ENCODE measurements at regions not wholly inside any gene's neighbourhood (a gene's known extent, or its start where the extent isn't known, plus 50 kb on each side); places are given as distances from the start of the nearest gene placed in this dataset.
"Not testable (repeated sequence)": the region's sequence is repeated elsewhere in the genome, so short reads cannot be mapped to it uniquely, and the experiment has no call there.

GRCh38 chr5:122620768-122621167, 154.1 kb upstream of the SNX2 start:
- DNase-seq; H3K4me3 Mint-ChIP-seq (ENCODE audit: low read depth, unreplicated experiment); H3K36me3 Mint-ChIP-seq (ENCODE audit: insufficient read depth, unreplicated experiment); BruUV-seq (replicated peaks); H3K9me3 Mint-ChIP-seq (ENCODE audit: low read depth, unreplicated experiment); H3K27me3 Mint-ChIP-seq (ENCODE audit: unreplicated experiment); H3K27ac Mint-ChIP-seq (ENCODE audit: unreplicated experiment); H3K4me1 Mint-ChIP-seq (ENCODE audit: low read depth, unreplicated experiment); intact Hi-C loops (cut with micrococcal nuclease; ENCODE audit: unreplicated experiment): not testable (repeated sequence)
- CTCF ChIA-PET: interaction anchor here (0.7 kb wide), 1 partner anchor 14 kb away, joined by 3 read pairs; no protein-coding TSS in a partner anchor

GRCh38 chr5:122628714-122629113, 146.2 kb upstream of the SNX2 start:
- H3K4me1 Mint-ChIP-seq (ENCODE audit: low read depth, unreplicated experiment); CTCF ChIA-PET; H3K4me3 Mint-ChIP-seq (ENCODE audit: low read depth, unreplicated experiment); H3K9me3 Mint-ChIP-seq (ENCODE audit: low read depth, unreplicated experiment); DNase-seq; H3K36me3 Mint-ChIP-seq (ENCODE audit: insufficient read depth, unreplicated experiment); H3K27ac Mint-ChIP-seq (ENCODE audit: unreplicated experiment); BruUV-seq (replicated peaks); H3K27me3 Mint-ChIP-seq (ENCODE audit: unreplicated experiment); intact Hi-C loops (cut with micrococcal nuclease; ENCODE audit: unreplicated experiment): not testable (repeated sequence)

- Mint-ChIP-seq H3K4me3 (ENCODE audit: low read depth, unreplicated experiment) (no peak overlapping the region), H3K27me3 (ENCODE audit: unreplicated experiment) (no peaks in the 10 kb centered on the region), H3K27ac (ENCODE audit: unreplicated experiment) (no peak overlapping the region), H3K9me3 (ENCODE audit: low read depth, unreplicated experiment) (no peaks in the 10 kb centered on the region), H3K36me3 (ENCODE audit: insufficient read depth, unreplicated experiment) (no peaks in the 10 kb centered on the region), H3K4me1 (ENCODE audit: low read depth, unreplicated experiment) (no peaks in the 10 kb centered on the region)
- CTCF ChIA-PET: no interaction called here
- TF ChIP-seq, protein P1, sequence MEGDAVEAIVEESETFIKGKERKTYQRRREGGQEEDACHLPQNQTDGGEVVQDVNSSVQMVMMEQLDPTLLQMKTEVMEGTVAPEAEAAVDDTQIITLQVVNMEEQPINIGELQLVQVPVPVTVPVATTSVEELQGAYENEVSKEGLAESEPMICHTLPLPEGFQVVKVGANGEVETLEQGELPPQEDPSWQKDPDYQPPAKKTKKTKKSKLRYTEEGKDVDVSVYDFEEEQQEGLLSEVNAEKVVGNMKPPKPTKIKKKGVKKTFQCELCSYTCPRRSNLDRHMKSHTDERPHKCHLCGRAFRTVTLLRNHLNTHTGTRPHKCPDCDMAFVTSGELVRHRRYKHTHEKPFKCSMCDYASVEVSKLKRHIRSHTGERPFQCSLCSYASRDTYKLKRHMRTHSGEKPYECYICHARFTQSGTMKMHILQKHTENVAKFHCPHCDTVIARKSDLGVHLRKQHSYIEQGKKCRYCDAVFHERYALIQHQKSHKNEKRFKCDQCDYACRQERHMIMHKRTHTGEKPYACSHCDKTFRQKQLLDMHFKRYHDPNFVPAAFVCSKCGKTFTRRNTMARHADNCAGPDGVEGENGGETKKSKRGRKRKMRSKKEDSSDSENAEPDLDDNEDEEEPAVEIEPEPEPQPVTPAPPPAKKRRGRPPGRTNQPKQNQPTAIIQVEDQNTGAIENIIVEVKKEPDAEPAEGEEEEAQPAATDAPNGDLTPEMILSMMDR (IDR thresholded peaks at IDR 0.05; ENCODE audit: unreplicated experiment): no peak
- BruUV-seq (replicated peaks): no TSS peak
- intact Hi-C loops (cut with micrococcal nuclease; ENCODE audit: unreplicated experiment): no loop called here
- no peak for DNase-seq
These were observed 145.7 kb upstream of the SNX2 start for GRCh38 chr5:122629121-122629677.

DNA sequence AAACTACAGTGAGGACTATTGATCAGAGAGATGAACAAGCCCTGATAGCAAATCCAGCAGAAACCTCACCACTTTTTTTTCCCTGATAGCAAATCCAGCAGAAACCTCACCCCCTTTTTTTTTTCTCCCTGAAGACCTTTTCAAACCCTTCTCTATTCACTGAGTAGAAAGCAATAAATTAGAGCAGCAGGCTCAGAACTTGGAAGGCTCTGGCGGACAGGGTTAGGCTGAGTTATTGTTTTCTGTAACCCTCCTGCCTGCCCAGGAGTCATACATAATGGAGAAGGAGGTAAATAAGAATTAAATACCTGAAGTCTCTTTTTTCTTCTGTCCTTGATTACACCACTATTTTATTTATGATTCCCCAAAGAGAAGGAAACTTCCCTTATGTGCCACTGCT, 136.3 kb upstream of the SNX2 start:
- H3K4me1 Mint-ChIP-seq (ENCODE audit: low read depth, unreplicated experiment): peaks cover 8% of the 10 kb centered on the region
- H3K27ac Mint-ChIP-seq (ENCODE audit: unreplicated experiment): no peak overlapping the region
- intact Hi-C loops (cut with micrococcal nuclease; ENCODE audit: unreplicated experiment): no loop called here
- H3K9me3 Mint-ChIP-seq (ENCODE audit: low read depth, unreplicated experiment): no peaks in the 10 kb centered on the region
- no peaks in the 10 kb centered on the region for H3K36me3 Mint-ChIP-seq (ENCODE audit: insufficient read depth, unreplicated experiment)
- DNase-seq: no peak
- no peak overlapping the region for H3K4me3 Mint-ChIP-seq (ENCODE audit: low read depth, unreplicated experiment)
- no peaks in the 10 kb centered on the region for H3K27me3 Mint-ChIP-seq (ENCODE audit: unreplicated experiment)
- TF ChIP-seq, protein P1 (IDR thresholded peaks at IDR 0.05; ENCODE audit: unreplicated experiment): no peak
- no TSS peak for BruUV-seq (replicated peaks)
- CTCF ChIA-PET: no interaction called here

GRCh38 chr5:122639033-122639432, 135.8 kb upstream of the SNX2 start:
- no peak for DNase-seq
- Mint-ChIP-seq H3K27me3 (ENCODE audit: unreplicated experiment) (no peaks in the 10 kb centered on the region), H3K4me1 (ENCODE audit: low read depth, unreplicated experiment) (peaks cover 8% of the 10 kb centered on the region), H3K9me3 (ENCODE audit: low read depth, unreplicated experiment) (no peaks in the 10 kb centered on the region), H3K4me3 (ENCODE audit: low read depth, unreplicated experiment) (no peak overlapping the region), H3K27ac (ENCODE audit: unreplicated experiment) (no peak overlapping the region), H3K36me3 (ENCODE audit: insufficient read depth, unreplicated experiment) (no peaks in the 10 kb centered on the region)
- CTCF ChIA-PET: no interaction called here
- TF ChIP-seq, protein P1 (IDR thresholded peaks at IDR 0.05; ENCODE audit: unreplicated experiment): no peak
- BruUV-seq (replicated peaks): no TSS peak
- intact Hi-C loops (cut with micrococcal nuclease; ENCODE audit: unreplicated experiment): no loop called here
